ENCODE measurements at regions not wholly inside any gene's neighbourhood (a gene's known extent, or its start where the extent isn't known, plus 50 kb on each side); places are given as distances from the start of the nearest gene placed in this dataset.

- no peak for TF ChIP-seq CTCF (IDR thresholded peaks at IDR 0.05; ENCODE audit: low read depth, low read length)
- TF ChIP-seq POLR2A (IDR thresholded peaks at IDR 0.05; ENCODE audit: extremely low read depth, insufficient read length), result no peak
- no peak for TF ChIP-seq MAX (IDR thresholded peaks at IDR 0.05; ENCODE audit: low read depth, low read length)
- no peak for TF ChIP-seq MYC (IDR thresholded peaks at IDR 0.05; ENCODE audit: low read depth, low read length)
Measured at GRCh38 chr4:146098397-146098796, 77.1 kb upstream of the LSM6 start.

Measured in NB4 (cell line).